OCI-LY7 (cell line): ENCODE measurements at regions not wholly inside any gene's neighbourhood (a gene's known extent, or its start where the extent isn't known, plus 50 kb on each side); places are given as distances from the start of the nearest gene placed in this dataset.

Experiments used
- BruUV-seq: library from RNA; stranded (reverse); fragments of 400-500 nt; replicated peaks from 2 replicates; lab custom pipeline; 2021; lab: Mats Ljungman, UMichigan
- CTCF ChIA-PET: fragments of 300-600 bp; sonication (Branson Sonifier 250); formaldehyde crosslinking; loops from one replicate; lab custom pipeline; 2022; ENCODE audit warnings: antibody characterized with exemption; ENCODE audit not compliant: unreplicated experiment; lab: Charles Lee
- POLR2A ChIA-PET: fragments of 300-600 bp; sonication (Branson Sonifier 250); formaldehyde crosslinking; loops from one replicate; lab custom pipeline; 2022; ENCODE audit warnings: antibody characterized with exemption; lab: Charles Lee
- DNase-seq: peaks from one replicate; pipeline ENCODE4 v3.0.0-alpha.2; 2015; ENCODE audit warnings: low spot score
- H2AFZ ChIP-seq: fragments of 200-600 bp; sonication (generic), shearing (Covaris generic); 2 replicates; pipeline ENCODE4 v1.6.1; 2014; ENCODE audit warnings: mild to moderate bottlenecking, antibody characterized with exemption, low read length, moderate library complexity
- H3K27ac ChIP-seq: fragments of 200-600 bp; sonication (generic); 2 replicates; pipeline ENCODE4 v1.5.1; 2014; ENCODE audit warnings: mixed run types, low read depth, mild to moderate bottlenecking, moderate library complexity, low read length, inconsistent platforms; ENCODE audit not compliant: poor library complexity, severe bottlenecking
- H3K36me3 ChIP-seq: fragments of 200-600 bp; sonication (generic); 2 replicates; pipeline ENCODE4 v1.6.1; 2014; ENCODE audit warnings: mild to moderate bottlenecking, antibody characterized with exemption, low read length, moderate library complexity, mixed read lengths; ENCODE audit not compliant: insufficient read depth
- H3K4me1 ChIP-seq: fragments of 200-600 bp; sonication (generic); 2 replicates; pipeline ENCODE4 v1.5.1; 2014; ENCODE audit warnings: mild to moderate bottlenecking, low read length; ENCODE audit not compliant: insufficient read depth, poor library complexity, severe bottlenecking
- H3K4me2 ChIP-seq: fragments of 200-600 bp; sonication (generic); 2 replicates; pipeline ENCODE4 v1.6.1; 2014; ENCODE audit warnings: mild to moderate bottlenecking, low read length
- H3K4me3 ChIP-seq: fragments of 200-600 bp; sonication (generic); 2 replicates; pipeline ENCODE4 v1.5.1; 2014; ENCODE audit warnings: mild to moderate bottlenecking, low read depth, low read length; ENCODE audit not compliant: poor library complexity, severe bottlenecking
- H3K79me2 ChIP-seq: fragments of 200-600 bp; sonication (generic); 2 replicates; pipeline ENCODE4 v1.6.1; 2016; ENCODE audit warnings: low read depth, mild to moderate bottlenecking, low read length, moderate library complexity, mixed read lengths; ENCODE audit not compliant: insufficient read depth
- H3K9me2 ChIP-seq: fragments of 200-600 bp; sonication (generic); 2 replicates; pipeline ENCODE4 v1.6.1; 2016; ENCODE audit warnings: mild to moderate bottlenecking, low read length, mixed read lengths; ENCODE audit not compliant: insufficient read depth
- H3K9me3 ChIP-seq: fragments of 200-600 bp; sonication (generic); 2 replicates; pipeline ENCODE4 v1.6.1; 2014; ENCODE audit warnings: mild to moderate bottlenecking, mixed run types, low read length, mixed read lengths
- H4K20me1 ChIP-seq: fragments of 200-600 bp; sonication (generic); 2 replicates; pipeline ENCODE4 v1.6.1; 2014; ENCODE audit warnings: mild to moderate bottlenecking, antibody characterized with exemption, low read length, moderate library complexity, mixed read lengths; ENCODE audit not compliant: insufficient read depth
- CTCF ChIP-seq: fragments of 200-600 bp; sonication (generic); conservative IDR thresholded peaks from 2 replicates; pipeline ENCODE4 v1.5.1; 2014; ENCODE audit warnings: mild to moderate bottlenecking, antibody characterized with exemption, low read length, moderate library complexity, mixed read lengths
- EZH2phosphoT487 ChIP-seq: fragments of 200-600 bp; sonication (generic); IDR thresholded peaks from 2 replicates; pipeline ENCODE4 v1.6.1; 2018; ENCODE audit warnings: low read depth, borderline replicate concordance, mild to moderate bottlenecking, mixed run types, antibody characterized with exemption, low read length, moderate library complexity, mixed read lengths
- intact Hi-C: fragments of 100-400 bp; cut with micrococcal nuclease; formaldehyde crosslinking; loops from one replicate; pipeline ENCODE4 v1.10.0; 2022; ENCODE audit not compliant: unreplicated experiment

- Histone ChIP-seq H3K9me3 (no peaks in the 10 kb centered on the region), H3K27ac (no peak overlapping the region), H2AFZ (no peak overlapping the region), H4K20me1 (no peaks in the 10 kb centered on the region), H3K4me3 (no peak overlapping the region), H3K4me1 (no peaks in the 10 kb centered on the region), H3K36me3 (no peaks in the 10 kb centered on the region), H3K4me2 (no peak overlapping the region), H3K9me2 (no peaks in the 10 kb centered on the region), H3K79me2 (no peaks in the 10 kb centered on the region)
- intact Hi-C loops, result no loop called here
- no peak for DNase-seq
- no TSS peak for BruUV-seq
- POLR2A ChIA-PET, result interaction anchor here (0.7 kb wide), 1 partner anchor 174 kb away, joined by 3 read pairs; no protein-coding TSS in a partner anchor
- TF ChIP-seq EZH2phosphoT487 (no peak), CTCF (no peak)
- CTCF ChIA-PET, result no interaction called here
Observed at GRCh38 chr3:55158345-55158744, 230.5 kb upstream of the LRTM1 start.

GRCh38 chr3:55157731-55158130 lies 229.9 kb upstream of the LRTM1 start:
- POLR2A ChIA-PET, result interaction anchor here (0.7 kb wide), 1 partner anchor 173 kb away, joined by 3 read pairs; no protein-coding TSS in a partner anchor
- no peak overlapping the region for H2AFZ ChIP-seq
- no peak overlapping the region for H3K4me3 ChIP-seq
- intact Hi-C loops, result no loop called here
- H3K9me3 ChIP-seq, result no peaks in the 10 kb centered on the region
- H3K27ac ChIP-seq, result no peak overlapping the region
- H3K4me2 ChIP-seq, result no peak overlapping the region
- H3K9me2 ChIP-seq, result no peaks in the 10 kb centered on the region
- no peaks in the 10 kb centered on the region for H3K36me3 ChIP-seq
- no peaks in the 10 kb centered on the region for H4K20me1 ChIP-seq
- CTCF ChIA-PET, result no interaction called here
- H3K79me2 ChIP-seq, result no peaks in the 10 kb centered on the region
- no peak for DNase-seq
- TF ChIP-seq EZH2phosphoT487 (no peak), CTCF (no peak)
- H3K4me1 ChIP-seq, result no peaks in the 10 kb centered on the region
- no TSS peak for BruUV-seq

GRCh38 chr3:55156851-55157650 lies 229.2 kb upstream of the LRTM1 start:
- ChIA-PET POLR2A (no interaction called here), CTCF (no interaction called here)
- Histone ChIP-seq H3K36me3 (no peaks in the 10 kb centered on the region), H3K79me2 (no peaks in the 10 kb centered on the region), H3K27ac (no peak overlapping the region), H3K4me3 (no peak overlapping the region), H2AFZ (no peak overlapping the region), H4K20me1 (no peaks in the 10 kb centered on the region), H3K9me3 (no peaks in the 10 kb centered on the region), H3K9me2 (no peaks in the 10 kb centered on the region), H3K4me1 (no peaks in the 10 kb centered on the region), H3K4me2 (no peak overlapping the region)
- BruUV-seq, result no TSS peak
- no peak for TF ChIP-seq CTCF
- no peak for TF ChIP-seq EZH2phosphoT487
- DNase-seq, result no peak
- intact Hi-C loops, result no loop called here
